ENCODE measurements at regions not wholly inside any gene's neighbourhood (a gene's known extent, or its start where the extent isn't known, plus 50 kb on each side); places are given as distances from the start of the nearest gene placed in this dataset.

DNA sequence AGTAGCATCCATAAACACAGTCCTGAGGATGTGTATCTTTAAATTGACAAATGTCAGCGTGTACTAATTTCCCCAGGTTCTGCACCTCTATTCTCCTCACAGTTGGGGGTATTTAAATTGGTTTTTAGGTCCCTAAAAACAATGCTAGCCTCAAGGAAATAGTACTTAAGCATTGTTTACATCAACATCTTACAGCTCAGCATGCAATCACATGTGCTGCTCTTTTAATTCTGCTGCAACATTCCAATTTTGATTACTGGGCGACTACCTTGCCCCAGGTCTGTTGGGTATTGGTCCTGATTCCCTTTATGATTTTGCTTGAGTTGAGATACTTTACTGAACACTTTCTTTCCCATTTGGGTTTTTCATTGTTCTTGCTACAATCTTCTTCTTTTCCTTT is 616.6 kb downstream of the CCER1 start:
- no peak overlapping the region for H2AFZ ChIP-seq (ENCODE audit: low read length)
- H3K4me1 ChIP-seq (ENCODE audit: low read length) = no peaks in the 10 kb centered on the region
- TF ChIP-seq EZH2phosphoT487 (IDR thresholded peaks at IDR 0.05; ENCODE audit: low read length) (no peak), EZH2 (optimal IDR thresholded peaks at IDR 0.05; ENCODE audit: low read depth, low read length) (no peak)
- TF ChIP-seq, protein P1, sequence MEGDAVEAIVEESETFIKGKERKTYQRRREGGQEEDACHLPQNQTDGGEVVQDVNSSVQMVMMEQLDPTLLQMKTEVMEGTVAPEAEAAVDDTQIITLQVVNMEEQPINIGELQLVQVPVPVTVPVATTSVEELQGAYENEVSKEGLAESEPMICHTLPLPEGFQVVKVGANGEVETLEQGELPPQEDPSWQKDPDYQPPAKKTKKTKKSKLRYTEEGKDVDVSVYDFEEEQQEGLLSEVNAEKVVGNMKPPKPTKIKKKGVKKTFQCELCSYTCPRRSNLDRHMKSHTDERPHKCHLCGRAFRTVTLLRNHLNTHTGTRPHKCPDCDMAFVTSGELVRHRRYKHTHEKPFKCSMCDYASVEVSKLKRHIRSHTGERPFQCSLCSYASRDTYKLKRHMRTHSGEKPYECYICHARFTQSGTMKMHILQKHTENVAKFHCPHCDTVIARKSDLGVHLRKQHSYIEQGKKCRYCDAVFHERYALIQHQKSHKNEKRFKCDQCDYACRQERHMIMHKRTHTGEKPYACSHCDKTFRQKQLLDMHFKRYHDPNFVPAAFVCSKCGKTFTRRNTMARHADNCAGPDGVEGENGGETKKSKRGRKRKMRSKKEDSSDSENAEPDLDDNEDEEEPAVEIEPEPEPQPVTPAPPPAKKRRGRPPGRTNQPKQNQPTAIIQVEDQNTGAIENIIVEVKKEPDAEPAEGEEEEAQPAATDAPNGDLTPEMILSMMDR (IDR thresholded peaks at IDR 0.05; ENCODE audit: low read length) = no peak
- H3K4me2 ChIP-seq (ENCODE audit: low read depth, low read length) = no peak overlapping the region
- H3K9me3 ChIP-seq (replicated peaks; ENCODE audit: insufficient read depth, low read length) = no peaks in the 10 kb centered on the region
- no peak for DNase-seq
- H3K27me3 ChIP-seq (replicated peaks; ENCODE audit: insufficient read depth, low read length) = no peaks in the 10 kb centered on the region
- H3K9ac ChIP-seq (ENCODE audit: low read length) = no peak overlapping the region
- H3K27ac ChIP-seq (ENCODE audit: low read length) = no peak overlapping the region
- H3K4me3 ChIP-seq (ENCODE audit: low read length) = no peak overlapping the region
- no peaks in the 10 kb centered on the region for H3K9me2 ChIP-seq (replicated peaks; ENCODE audit: insufficient read depth, low read length)
- no peaks in the 10 kb centered on the region for H3F3A ChIP-seq (ENCODE audit: insufficient read depth, low read length)
- H3K79me2 ChIP-seq (ENCODE audit: low read length) = no peaks in the 10 kb centered on the region
- H3K36me3 ChIP-seq (replicated peaks; ENCODE audit: insufficient read depth, low read length) = no peaks in the 10 kb centered on the region
- no peaks in the 10 kb centered on the region for H4K20me1 ChIP-seq (ENCODE audit: insufficient read depth, low read length)

DNA sequence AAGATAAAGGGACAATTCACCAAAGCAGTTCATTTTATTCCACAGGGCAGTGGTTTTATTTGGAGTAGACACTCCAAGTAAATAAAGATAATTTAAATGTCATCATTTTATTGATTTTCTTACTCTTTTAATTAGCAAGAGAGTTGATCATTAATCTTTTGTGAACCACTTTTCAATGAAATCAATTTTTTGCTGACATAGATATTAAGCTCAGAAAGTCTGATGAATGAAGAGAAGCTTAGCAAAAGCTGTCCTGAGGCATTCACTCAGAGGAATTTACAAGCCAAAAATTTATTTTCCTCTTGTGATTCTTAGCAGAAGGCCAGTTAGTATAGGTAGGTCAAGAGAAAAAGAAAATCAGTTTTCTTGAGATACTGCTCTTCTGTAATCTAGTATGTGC is 618.0 kb downstream of the CCER1 start:
- no peak for DNase-seq
- no peaks in the 10 kb centered on the region for H3K9me2 ChIP-seq (replicated peaks; ENCODE audit: insufficient read depth, low read length)
- H3K27me3 ChIP-seq (replicated peaks; ENCODE audit: insufficient read depth, low read length) = no peaks in the 10 kb centered on the region
- no peaks in the 10 kb centered on the region for H3K4me1 ChIP-seq (ENCODE audit: low read length)
- no peak overlapping the region for H2AFZ ChIP-seq (ENCODE audit: low read length)
- H3K4me2 ChIP-seq (ENCODE audit: low read depth, low read length) = no peak overlapping the region
- H3F3A ChIP-seq (ENCODE audit: insufficient read depth, low read length) = no peaks in the 10 kb centered on the region
- no peak overlapping the region for H3K9ac ChIP-seq (ENCODE audit: low read length)
- H3K4me3 ChIP-seq (ENCODE audit: low read length) = no peak overlapping the region
- no peaks in the 10 kb centered on the region for H3K9me3 ChIP-seq (replicated peaks; ENCODE audit: insufficient read depth, low read length)
- no peaks in the 10 kb centered on the region for H3K36me3 ChIP-seq (replicated peaks; ENCODE audit: insufficient read depth, low read length)
- H3K79me2 ChIP-seq (ENCODE audit: low read length) = no peaks in the 10 kb centered on the region
- no peak overlapping the region for H3K27ac ChIP-seq (ENCODE audit: low read length)
- no peak for TF ChIP-seq EZH2phosphoT487 (IDR thresholded peaks at IDR 0.05; ENCODE audit: low read length)
- no peak for TF ChIP-seq EZH2 (optimal IDR thresholded peaks at IDR 0.05; ENCODE audit: low read depth, low read length)
- TF ChIP-seq, protein P1 (IDR thresholded peaks at IDR 0.05; ENCODE audit: low read length) = no peak
- no peaks in the 10 kb centered on the region for H4K20me1 ChIP-seq (ENCODE audit: insufficient read depth, low read length)

DNA sequence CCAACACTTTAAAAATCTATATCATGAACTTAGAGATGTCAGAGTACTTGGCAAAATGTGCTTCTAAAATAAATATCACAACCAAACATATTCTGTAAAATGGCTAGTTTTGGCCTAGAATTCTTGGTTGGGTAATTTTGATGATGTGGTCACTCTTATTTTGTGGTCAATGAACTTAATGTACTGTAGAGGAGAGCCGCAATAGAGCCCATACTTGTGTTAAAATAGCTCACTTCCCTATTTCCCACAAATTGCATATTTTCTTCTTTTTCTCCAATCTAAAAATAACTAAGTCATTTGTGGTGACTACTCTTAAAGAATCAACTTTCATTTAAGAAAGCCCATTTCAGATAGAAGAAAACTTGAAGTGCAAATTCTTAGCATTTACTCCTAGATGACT is 619.4 kb downstream of the CCER1 start:
- no peak for DNase-seq
- Histone ChIP-seq H3K4me3 (ENCODE audit: low read length) (no peak overlapping the region), H3K9me3 (replicated peaks; ENCODE audit: insufficient read depth, low read length) (no peaks in the 10 kb centered on the region), H3K4me2 (ENCODE audit: low read depth, low read length) (no peak overlapping the region), H3K9me2 (replicated peaks; ENCODE audit: insufficient read depth, low read length) (no peaks in the 10 kb centered on the region), H3K79me2 (ENCODE audit: low read length) (no peaks in the 10 kb centered on the region), H4K20me1 (ENCODE audit: insufficient read depth, low read length) (no peaks in the 10 kb centered on the region), H3K36me3 (replicated peaks; ENCODE audit: insufficient read depth, low read length) (no peaks in the 10 kb centered on the region), H3K4me1 (ENCODE audit: low read length) (no peaks in the 10 kb centered on the region), H3K9ac (ENCODE audit: low read length) (no peak overlapping the region), H2AFZ (ENCODE audit: low read length) (no peak overlapping the region), H3K27me3 (replicated peaks; ENCODE audit: insufficient read depth, low read length) (no peaks in the 10 kb centered on the region), H3K27ac (ENCODE audit: low read length) (no peak overlapping the region), H3F3A (ENCODE audit: insufficient read depth, low read length) (no peaks in the 10 kb centered on the region)
- no peak for TF ChIP-seq EZH2phosphoT487 (IDR thresholded peaks at IDR 0.05; ENCODE audit: low read length)
- TF ChIP-seq, protein P1 (IDR thresholded peaks at IDR 0.05; ENCODE audit: low read length) = no peak
- TF ChIP-seq EZH2 (optimal IDR thresholded peaks at IDR 0.05; ENCODE audit: low read depth, low read length) = no peak
